Prostate gland (tissue), 2 donors: ENCODE measurements at regions not wholly inside any gene's neighbourhood (a gene's known extent, or its start where the extent isn't known, plus 50 kb on each side); places are given as distances from the start of the nearest gene placed in this dataset.
"Not testable (repeated sequence)": the region's sequence is repeated elsewhere in the genome, so short reads cannot be mapped to it uniquely, and the experiment has no call there.

Experiments
- DNase-seq: peaks from one replicate; pipeline ENCODE4 v3.0.0-alpha.2; 2019; ENCODE audit warnings: low spot score
- H3K27ac ChIP-seq, 2 donors: fragments of 200-600 bp; sonication (generic); 2 replicates each; pipeline ENCODE4 v1.5.1; 2017 to 2019
- H3K27me3 ChIP-seq: fragments of 200-600 bp; sonication (generic); replicated peaks from 2 replicates; pipeline ENCODE4 v1.5.1; 2019; ENCODE audit not compliant: insufficient read depth
- H3K36me3 ChIP-seq, 2 donors: fragments of 200-600 bp; sonication (generic); 1 replicate in 1 of 2; 2 replicates in 1 of 2; pipeline versions ENCODE4 v1.5.1 to v1.8.1; 2017 to 2019
- H3K4me1 ChIP-seq: fragments of 200-600 bp; sonication (generic); replicated peaks from 2 replicates; pipeline ENCODE4 v1.5.1; 2019
- H3K4me3 ChIP-seq, 2 donors: fragments of 200-600 bp; sonication (generic); 2 replicates each; pipeline ENCODE4 v1.5.1; 2017 to 2019
- H3K9me3 ChIP-seq: fragments of 200-600 bp; sonication (generic); 2 replicates; pipeline ENCODE4 v1.5.1; 2017
- POLR2A ChIP-seq: fragments of 450-650 bp; IDR thresholded peaks from one replicate; pipeline ENCODE4 v1.6.1; 2016; ENCODE audit warnings: antibody characterized with exemption, mild to moderate bottlenecking
- POLR2AphosphoS5 ChIP-seq: sonication (generic); formaldehyde crosslinking; IDR thresholded peaks from one replicate; pipeline ENCODE4 v1.6.1; 2017; ENCODE audit warnings: antibody characterized with exemption
- WGBS: methylation state at CpG from one replicate; pipeline ENCODE4 v1.1.5; 2018; 5-methylcytosine and 5-hydroxymethylcytosine counted together
- intact Hi-C: fragments of 100-400 bp; cut with DNase I; formaldehyde crosslinking; loops from one replicate; pipeline ENCODE4 v1.14.2; 2022
- TF ChIP-seq, protein P1 (sequence below), 4 experiments: fragments of 200-600 bp in 2 of 4; fragments of 450-650 bp in 2 of 4; sonication (generic) in 2 of 4; IDR thresholded peaks; 1 replicate in 3 of 4; 2 replicates in 1 of 4; pipeline ENCODE4 v1.5.1; 2016 to 2019; ENCODE audit warnings: antibody characterized with exemption in 4 of 4, mild to moderate bottlenecking in 2 of 4, moderate library complexity in 2 of 4

DNA sequence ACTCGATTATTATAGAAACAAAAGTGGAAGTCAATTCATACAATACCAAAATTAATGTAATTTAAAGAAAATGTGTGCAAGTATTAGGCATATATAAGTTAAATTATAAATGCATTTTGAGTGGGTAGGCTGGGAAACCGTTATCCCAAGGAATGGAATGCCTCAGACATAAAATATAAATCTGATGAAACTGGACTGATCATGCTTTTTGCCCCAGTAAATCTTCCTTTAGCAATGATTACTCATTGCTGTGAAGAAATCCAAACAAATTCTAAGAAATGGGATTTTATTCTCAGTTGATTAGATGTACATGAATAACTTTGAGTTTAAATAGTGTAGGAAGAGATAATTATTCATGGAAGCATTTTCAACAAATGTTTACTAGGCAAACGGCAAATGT is 185.5 kb upstream of the KCNMB2 start:
- TF ChIP-seq, protein P1, sequence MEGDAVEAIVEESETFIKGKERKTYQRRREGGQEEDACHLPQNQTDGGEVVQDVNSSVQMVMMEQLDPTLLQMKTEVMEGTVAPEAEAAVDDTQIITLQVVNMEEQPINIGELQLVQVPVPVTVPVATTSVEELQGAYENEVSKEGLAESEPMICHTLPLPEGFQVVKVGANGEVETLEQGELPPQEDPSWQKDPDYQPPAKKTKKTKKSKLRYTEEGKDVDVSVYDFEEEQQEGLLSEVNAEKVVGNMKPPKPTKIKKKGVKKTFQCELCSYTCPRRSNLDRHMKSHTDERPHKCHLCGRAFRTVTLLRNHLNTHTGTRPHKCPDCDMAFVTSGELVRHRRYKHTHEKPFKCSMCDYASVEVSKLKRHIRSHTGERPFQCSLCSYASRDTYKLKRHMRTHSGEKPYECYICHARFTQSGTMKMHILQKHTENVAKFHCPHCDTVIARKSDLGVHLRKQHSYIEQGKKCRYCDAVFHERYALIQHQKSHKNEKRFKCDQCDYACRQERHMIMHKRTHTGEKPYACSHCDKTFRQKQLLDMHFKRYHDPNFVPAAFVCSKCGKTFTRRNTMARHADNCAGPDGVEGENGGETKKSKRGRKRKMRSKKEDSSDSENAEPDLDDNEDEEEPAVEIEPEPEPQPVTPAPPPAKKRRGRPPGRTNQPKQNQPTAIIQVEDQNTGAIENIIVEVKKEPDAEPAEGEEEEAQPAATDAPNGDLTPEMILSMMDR (IDR thresholded peaks at IDR 0.05): no peak
- TF ChIP-seq POLR2A (no peak), POLR2AphosphoS5 (no peak)
- Histone ChIP-seq H3K27me3 (no peaks in the 10 kb centered on the region), H3K9me3 (no peaks in the 10 kb centered on the region), H3K4me3 (no peak overlapping the region), H3K36me3 (no peaks in the 10 kb centered on the region), H3K27ac (no peak overlapping the region), H3K4me1 (no peaks in the 10 kb centered on the region)
- DNase-seq: no peak
- intact Hi-C loops: no loop called here
- WGBS: 81% methylated on average over 3 of the region's 3 CpGs

DNA sequence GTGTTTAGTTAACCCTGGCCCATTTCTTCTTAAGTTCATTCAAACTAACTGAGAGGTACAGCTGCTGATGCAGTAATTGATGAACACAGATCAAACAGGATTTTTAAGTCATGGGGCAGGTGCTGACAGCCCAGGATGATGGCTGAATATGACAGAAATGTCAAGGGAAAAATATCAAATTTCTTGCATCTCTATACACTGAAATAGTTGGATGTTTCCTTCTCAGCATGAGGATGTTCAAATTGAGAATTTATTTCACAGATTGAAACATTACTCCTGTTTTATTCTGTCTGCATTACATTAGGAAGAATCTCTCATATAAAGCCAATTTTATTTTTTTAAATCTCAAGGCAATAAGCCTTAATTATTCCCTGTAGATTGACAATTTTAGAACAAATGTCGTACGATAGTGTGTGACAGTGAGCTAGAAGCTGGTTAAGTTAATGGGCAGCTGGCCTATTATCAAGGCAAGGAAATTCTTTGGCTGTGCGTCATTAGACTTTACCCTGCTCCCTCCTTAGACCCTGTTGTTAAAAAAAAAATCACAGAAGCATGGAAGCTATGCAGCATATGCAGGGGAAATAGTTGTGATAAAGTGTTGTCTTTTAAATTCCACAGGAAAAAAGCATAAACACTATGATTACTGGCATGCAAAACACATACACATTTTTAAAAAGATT is 183.8 kb upstream of the KCNMB2 start:
- DNase-seq: no peak
- H3K27ac ChIP-seq: no peak overlapping the region
- no peaks in the 10 kb centered on the region for H3K27me3 ChIP-seq
- H3K9me3 ChIP-seq: no peaks in the 10 kb centered on the region
- WGBS: 38% methylated on average over 3 of the region's 3 CpGs
- no peaks in the 10 kb centered on the region for H3K4me1 ChIP-seq
- no peak overlapping the region for H3K4me3 ChIP-seq
- no peak for TF ChIP-seq POLR2A
- TF ChIP-seq POLR2AphosphoS5: no peak
- TF ChIP-seq, protein P1 (IDR thresholded peaks at IDR 0.05): no peak
- no peaks in the 10 kb centered on the region for H3K36me3 ChIP-seq
- intact Hi-C loops: no loop called here

DNA sequence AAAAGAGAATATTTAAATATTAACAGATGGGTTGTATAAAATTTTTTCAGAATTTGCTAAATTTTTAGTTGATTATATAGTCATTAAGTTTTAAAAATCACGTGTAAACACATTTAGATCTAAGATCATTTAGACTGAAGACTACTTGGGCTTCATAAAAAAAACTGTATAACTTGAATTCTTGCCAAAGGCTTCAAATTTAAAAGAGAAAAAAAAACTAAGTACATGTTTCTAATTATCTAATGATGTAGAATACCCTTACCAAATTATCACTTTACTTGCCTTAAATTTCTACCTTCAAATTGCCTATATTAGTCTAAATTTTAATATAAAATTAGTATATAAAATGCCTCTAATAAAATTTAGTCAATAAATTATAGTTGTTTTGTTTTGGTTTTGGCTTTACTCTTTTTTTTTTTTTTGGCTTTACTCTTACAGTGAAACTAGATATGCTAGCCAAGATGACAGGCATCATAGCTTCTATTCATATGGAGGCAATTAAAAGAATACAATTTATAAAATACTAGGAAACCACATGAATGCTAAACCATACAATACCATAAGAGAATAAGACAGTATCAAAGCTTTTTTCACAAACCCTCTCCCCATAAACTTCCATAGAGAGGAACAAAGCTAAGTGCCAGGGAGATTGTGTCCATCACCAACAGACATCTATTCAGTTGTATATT is 183.1 kb upstream of the KCNMB2 start:
- TF ChIP-seq, protein P1 (IDR thresholded peaks at IDR 0.05): no peak
- TF ChIP-seq POLR2A (no peak), POLR2AphosphoS5 (no peak)
- WGBS: 42% methylated on average over 1 of the region's 1 CpG
- Histone ChIP-seq H3K9me3 (no peaks in the 10 kb centered on the region), H3K27me3 (no peaks in the 10 kb centered on the region), H3K4me3 (no peak overlapping the region), H3K36me3 (no peaks in the 10 kb centered on the region), H3K4me1 (no peaks in the 10 kb centered on the region), H3K27ac (no peak overlapping the region)
- no peak for DNase-seq
- intact Hi-C loops: no loop called here

DNA sequence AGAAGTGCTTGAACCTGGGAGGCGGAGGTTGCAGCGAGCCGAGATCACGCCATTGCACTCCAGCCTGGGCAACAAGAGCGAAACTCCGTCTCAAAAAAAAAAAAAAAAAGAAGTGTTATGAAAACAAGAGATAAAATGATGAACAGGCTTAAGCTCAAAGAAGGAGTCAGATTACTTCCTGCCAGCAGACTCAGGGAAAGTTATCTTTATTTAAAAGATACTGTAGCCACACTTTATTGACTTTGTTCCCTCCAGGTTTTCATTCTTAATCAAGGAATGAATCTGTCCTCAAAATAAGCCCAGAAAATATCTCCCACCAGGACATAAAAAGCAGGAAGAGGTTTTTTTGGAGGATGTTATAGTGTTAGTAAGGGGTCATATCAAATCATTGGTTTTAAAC is 176.5 kb upstream of the KCNMB2 start:
- H3K27ac ChIP-seq: no peak overlapping the region
- DNase-seq: no peak
- no peaks in the 10 kb centered on the region for H3K4me1 ChIP-seq
- no peak for TF ChIP-seq POLR2A
- TF ChIP-seq POLR2AphosphoS5: no peak
- TF ChIP-seq, protein P1 (IDR thresholded peaks at IDR 0.05): no peak
- 48% methylated on average over 6 of the region's 6 CpGs for WGBS
- no peaks in the 10 kb centered on the region for H3K9me3 ChIP-seq
- H3K4me3 ChIP-seq: no peak overlapping the region
- H3K36me3 ChIP-seq: no peaks in the 10 kb centered on the region
- intact Hi-C loops: no loop called here
- H3K27me3 ChIP-seq: no peaks in the 10 kb centered on the region

DNA sequence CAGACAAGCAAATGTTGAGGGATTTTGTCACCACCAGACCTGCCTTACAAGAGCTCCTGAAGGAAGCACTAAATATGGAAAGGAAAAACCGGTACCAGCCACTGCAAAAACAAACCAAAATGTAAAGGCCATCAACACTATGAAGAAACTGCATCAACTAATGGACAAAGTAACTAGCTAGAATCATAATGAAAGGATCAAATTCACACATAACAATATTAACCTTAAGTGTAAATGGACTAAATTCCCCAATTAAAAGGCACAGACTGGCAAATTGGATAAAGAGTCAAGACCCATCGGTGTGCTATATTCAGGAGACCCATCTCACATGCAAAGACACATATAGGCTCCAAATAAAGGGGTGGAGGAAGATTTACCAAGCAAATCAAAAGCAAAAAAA is 173.2 kb upstream of the KCNMB2 start:
- intact Hi-C loops, H3K27me3 ChIP-seq, H3K9me3 ChIP-seq, H3K4me3 ChIP-seq, H3K36me3 ChIP-seq, DNase-seq, H3K27ac ChIP-seq, H3K4me1 ChIP-seq: not testable (repeated sequence)
- WGBS: 98% methylated on average over 2 of the region's 2 CpGs
